ENCODE measurements at regions not wholly inside any gene's neighbourhood (a gene's known extent, or its start where the extent isn't known, plus 50 kb on each side); places are given as distances from the start of the nearest gene placed in this dataset.

- TF ChIP-seq REST (IDR thresholded peaks at IDR 0.05; ENCODE audit: unreplicated experiment), result no peak
- no peak for TF ChIP-seq EZH2 (IDR thresholded peaks at IDR 0.05; ENCODE audit: low read depth, unreplicated experiment)
- TF ChIP-seq POLR2AphosphoS5 (IDR thresholded peaks at IDR 0.05; ENCODE audit: low read depth), result no peak
- no peak for TF ChIP-seq ETS1 (IDR thresholded peaks at IDR 0.05)
- TF ChIP-seq EZH2phosphoT487 (IDR thresholded peaks at IDR 0.05; ENCODE audit: unreplicated experiment), result no peak
- TF ChIP-seq NANOG (IDR thresholded peaks at IDR 0.05; ENCODE audit: borderline replicate concordance), result no peak
- TF ChIP-seq STAT1 (IDR thresholded peaks at IDR 0.05; ENCODE audit: unreplicated experiment), result no peak
- TF ChIP-seq, protein P1, sequence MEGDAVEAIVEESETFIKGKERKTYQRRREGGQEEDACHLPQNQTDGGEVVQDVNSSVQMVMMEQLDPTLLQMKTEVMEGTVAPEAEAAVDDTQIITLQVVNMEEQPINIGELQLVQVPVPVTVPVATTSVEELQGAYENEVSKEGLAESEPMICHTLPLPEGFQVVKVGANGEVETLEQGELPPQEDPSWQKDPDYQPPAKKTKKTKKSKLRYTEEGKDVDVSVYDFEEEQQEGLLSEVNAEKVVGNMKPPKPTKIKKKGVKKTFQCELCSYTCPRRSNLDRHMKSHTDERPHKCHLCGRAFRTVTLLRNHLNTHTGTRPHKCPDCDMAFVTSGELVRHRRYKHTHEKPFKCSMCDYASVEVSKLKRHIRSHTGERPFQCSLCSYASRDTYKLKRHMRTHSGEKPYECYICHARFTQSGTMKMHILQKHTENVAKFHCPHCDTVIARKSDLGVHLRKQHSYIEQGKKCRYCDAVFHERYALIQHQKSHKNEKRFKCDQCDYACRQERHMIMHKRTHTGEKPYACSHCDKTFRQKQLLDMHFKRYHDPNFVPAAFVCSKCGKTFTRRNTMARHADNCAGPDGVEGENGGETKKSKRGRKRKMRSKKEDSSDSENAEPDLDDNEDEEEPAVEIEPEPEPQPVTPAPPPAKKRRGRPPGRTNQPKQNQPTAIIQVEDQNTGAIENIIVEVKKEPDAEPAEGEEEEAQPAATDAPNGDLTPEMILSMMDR (conservative IDR thresholded peaks at IDR 0.05; ENCODE audit: low read depth in 2 of 2), result no peak
- TF ChIP-seq CREB1 (CRISPR knock-in tag; IDR thresholded peaks at IDR 0.05; ENCODE audit: low read depth), result no peak
These were observed 137.0 kb upstream of the PZP start (continued) for GRCh38 chr12:9345171-9345570.

DNA sequence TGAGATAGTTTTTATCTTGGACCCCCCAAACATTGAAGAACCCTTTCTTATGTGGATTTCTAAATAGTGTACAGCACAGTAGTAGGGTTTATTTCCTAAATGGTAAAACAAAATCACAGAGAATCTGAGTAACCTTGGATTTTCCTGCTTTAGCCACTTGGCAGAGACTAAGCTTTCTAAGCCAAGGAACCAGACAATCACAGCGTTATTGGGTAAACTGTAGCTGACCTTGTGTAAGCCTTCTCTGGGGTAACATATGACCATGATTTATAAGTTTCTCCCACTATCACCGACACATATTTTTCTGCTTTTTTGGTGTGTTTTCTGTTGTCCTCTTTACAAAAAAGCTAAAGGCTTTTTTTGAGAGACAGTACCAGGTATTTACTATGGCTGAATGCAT lies 136.3 kb upstream of the PZP start:
- H3K4me1 Mint-ChIP-seq, result no peaks in the 10 kb centered on the region; the same call in 2 of the 3 replicates
- no peak overlapping the region for H3K4me3 Mint-ChIP-seq
- Histone ChIP-seq H3K27ac (ENCODE audit: low read depth) (no peak overlapping the region), H3K27me3 (ENCODE audit: insufficient read depth) (no peaks in the 10 kb centered on the region), H3K4me2 (no peak overlapping the region), H3K9me2 (ENCODE audit: insufficient read depth) (peaks cover 4% of the 10 kb centered on the region; the same call in 1 of the 2 replicates), H3K36me3 (ENCODE audit: insufficient read depth) (no peaks in the 10 kb centered on the region), H4K20me1 (replicated peaks; ENCODE audit: insufficient read depth) (no peaks in the 10 kb centered on the region), H3K4me1 (ENCODE audit: insufficient read depth) (no peaks in the 10 kb centered on the region), H3K79me2 (replicated peaks; ENCODE audit: insufficient read depth) (no peaks in the 10 kb centered on the region), H3K4me3 (no peak overlapping the region), H2AFZ (no peak overlapping the region), H3F3A (replicated peaks; ENCODE audit: low read depth) (no peaks in the 10 kb centered on the region)
- H3K9me3 Mint-ChIP-seq, result no peaks in the 10 kb centered on the region; the same call in 2 of the 3 replicates
- ATAC-seq (no peak), DNase-seq (ENCODE audit: low spot score) (no peak)
- peaks cover 2% of the 10 kb centered on the region for H3K27me3 Mint-ChIP-seq (ENCODE audit: insufficient read depth, low read depth, poor library complexity)
- H3K27ac Mint-ChIP-seq, result no peak overlapping the region
- H3K36me3 Mint-ChIP-seq (ENCODE audit: low read depth), result peaks cover 4% of the 10 kb centered on the region; the same call in 1 of the 3 replicates
- TF ChIP-seq ETS1 (IDR thresholded peaks at IDR 0.05) (no peak), STAT1 (IDR thresholded peaks at IDR 0.05; ENCODE audit: unreplicated experiment) (no peak), REST (IDR thresholded peaks at IDR 0.05; ENCODE audit: unreplicated experiment) (no peak), NANOG (IDR thresholded peaks at IDR 0.05; ENCODE audit: borderline replicate concordance) (no peak)
- TF ChIP-seq, protein P1 (conservative IDR thresholded peaks at IDR 0.05; ENCODE audit: low read depth in 2 of 2), result no peak

All from GM23338 (cell line).